Adrenal gland (tissue), 9 donors: ENCODE measurements at regions not wholly inside any gene's neighbourhood (a gene's known extent, or its start where the extent isn't known, plus 50 kb on each side); places are given as distances from the start of the nearest gene placed in this dataset.

ENCODE experiments used
- DNase-seq, 7 donors: peaks; one replicate each; pipeline ENCODE4 v3.0.0-alpha.2; 2019 to 2020
- H3K27ac ChIP-seq, 5 donors: fragments of 200-600 bp; sonication (generic) in 4 of 5; 1 replicate in 3 of 5; 2 replicates in 2 of 5; pipeline versions ENCODE4 v1.5.1 to v1.8.0; 2016 to 2020; ENCODE audit warnings: mild to moderate bottlenecking in 1 of 5
- H3K27me3 ChIP-seq: fragments of 200-600 bp; 2 replicates; pipeline ENCODE4 v1.8.0; 2021
- H3K36me3 ChIP-seq, 2 donors: fragments of 200-600 bp; replicated peaks in 1 of 2; 1 replicate in 1 of 2; 2 replicates in 1 of 2; pipeline versions ENCODE4 v1.5.1 to v1.8.0; 2018 to 2022
- H3K4me1 ChIP-seq, 2 donors: fragments of 200-600 bp; replicated peaks in 1 of 2; 1 replicate in 1 of 2; 2 replicates in 1 of 2; pipeline versions ENCODE4 v1.5.1 to v1.8.0; 2018 to 2021
- H3K4me3 ChIP-seq, 4 donors: fragments of 200-600 bp; sonication (generic) in 3 of 4; one replicate each; pipeline ENCODE4 v1.5.1; 2016 to 2018
- H3K9me3 ChIP-seq, 3 donors: fragments of 200-600 bp; sonication (generic) in 1 of 3; replicated peaks in 1 of 3; 1 replicate in 2 of 3; 2 replicates in 1 of 3; pipeline versions ENCODE4 v1.5.1 to v1.8.0; 2016 to 2021
- POLR2A ChIP-seq, 2 donors: fragments of 450-650 bp; IDR thresholded peaks; one replicate each; pipeline ENCODE4 v1.6.1; 2017; ENCODE audit warnings: antibody characterized with exemption in 2 of 2, mild to moderate bottlenecking in 2 of 2, moderate library complexity in 1 of 2
- WGBS, 4 donors: extraction: QIAGEN DNeasy Blood & Tissue Kit in 2 of 4; methylation state at CpG; one replicate each; pipeline versions ENCODE4 v1.1.5 to v1.1.7; 2013 to 2017; 5-methylcytosine and 5-hydroxymethylcytosine counted together
- intact Hi-C, 2 donors: fragments of 100-400 bp; cut with DNase I; formaldehyde crosslinking; loops; one replicate each; pipeline versions ENCODE4 v1.14.1 to v1.15.0; 2022 to 2023
- TF ChIP-seq, protein P1 (sequence below), 6 experiments: fragments of 450-650 bp in 4 of 6; fragments of 200-600 bp in 2 of 6; sonication (generic) in 1 of 6; IDR thresholded peaks; 1 replicate in 5 of 6; 2 replicates in 1 of 6; pipeline versions ENCODE4 v1.5.1 to v1.8.0; 2016 to 2021; ENCODE audit warnings: antibody characterized with exemption in 6 of 6, mild to moderate bottlenecking in 2 of 6, moderate library complexity in 1 of 6
- donor health status: healthy with polysubstance abuse.
- donor health status: Bipolar disorder and iron deficiency.
- donor health status: DM: yes; HTN: yes; CAD: no.
- donor health status: DM: no; HTN: no; CAD: no.
- donor health status: DM: no; HTN: no; CAD: no.

DNA sequence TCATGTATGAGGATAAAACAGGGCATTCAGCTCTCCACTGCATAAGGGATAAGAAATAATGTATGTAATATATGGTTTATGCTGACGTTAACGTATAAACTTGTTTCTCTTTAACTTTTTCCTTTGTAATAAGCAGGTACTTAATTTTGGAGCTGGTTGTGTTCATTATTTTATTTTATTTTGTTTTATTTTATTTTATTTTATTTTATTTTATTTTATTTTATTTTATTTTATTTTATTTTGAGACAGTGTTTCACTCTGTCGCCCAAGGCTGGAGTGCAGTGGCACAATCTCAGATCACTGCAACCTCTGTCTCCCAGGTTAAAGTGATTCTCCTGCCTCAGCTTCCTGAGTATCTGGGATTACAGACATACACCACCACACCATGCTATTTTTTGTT is 1932.6 kb upstream of the TENM3 start:
- Histone ChIP-seq H3K36me3 (no peaks in the 10 kb centered on the region), H3K9me3 (no peaks in the 10 kb centered on the region), H3K27ac (no peak overlapping the region), H3K27me3 (no peaks in the 10 kb centered on the region), H3K4me3 (no peak overlapping the region), H3K4me1 (no peaks in the 10 kb centered on the region)
- no peak for TF ChIP-seq POLR2A (IDR thresholded peaks at IDR 0.05)
- TF ChIP-seq, protein P1, sequence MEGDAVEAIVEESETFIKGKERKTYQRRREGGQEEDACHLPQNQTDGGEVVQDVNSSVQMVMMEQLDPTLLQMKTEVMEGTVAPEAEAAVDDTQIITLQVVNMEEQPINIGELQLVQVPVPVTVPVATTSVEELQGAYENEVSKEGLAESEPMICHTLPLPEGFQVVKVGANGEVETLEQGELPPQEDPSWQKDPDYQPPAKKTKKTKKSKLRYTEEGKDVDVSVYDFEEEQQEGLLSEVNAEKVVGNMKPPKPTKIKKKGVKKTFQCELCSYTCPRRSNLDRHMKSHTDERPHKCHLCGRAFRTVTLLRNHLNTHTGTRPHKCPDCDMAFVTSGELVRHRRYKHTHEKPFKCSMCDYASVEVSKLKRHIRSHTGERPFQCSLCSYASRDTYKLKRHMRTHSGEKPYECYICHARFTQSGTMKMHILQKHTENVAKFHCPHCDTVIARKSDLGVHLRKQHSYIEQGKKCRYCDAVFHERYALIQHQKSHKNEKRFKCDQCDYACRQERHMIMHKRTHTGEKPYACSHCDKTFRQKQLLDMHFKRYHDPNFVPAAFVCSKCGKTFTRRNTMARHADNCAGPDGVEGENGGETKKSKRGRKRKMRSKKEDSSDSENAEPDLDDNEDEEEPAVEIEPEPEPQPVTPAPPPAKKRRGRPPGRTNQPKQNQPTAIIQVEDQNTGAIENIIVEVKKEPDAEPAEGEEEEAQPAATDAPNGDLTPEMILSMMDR (IDR thresholded peaks at IDR 0.05): no peak
- DNase-seq: no peak
- intact Hi-C loops: no loop called here
- 95 to 98% (median 95%) methylated on average over 3 of the region's 3 CpGs for WGBS, 4 donors

DNA sequence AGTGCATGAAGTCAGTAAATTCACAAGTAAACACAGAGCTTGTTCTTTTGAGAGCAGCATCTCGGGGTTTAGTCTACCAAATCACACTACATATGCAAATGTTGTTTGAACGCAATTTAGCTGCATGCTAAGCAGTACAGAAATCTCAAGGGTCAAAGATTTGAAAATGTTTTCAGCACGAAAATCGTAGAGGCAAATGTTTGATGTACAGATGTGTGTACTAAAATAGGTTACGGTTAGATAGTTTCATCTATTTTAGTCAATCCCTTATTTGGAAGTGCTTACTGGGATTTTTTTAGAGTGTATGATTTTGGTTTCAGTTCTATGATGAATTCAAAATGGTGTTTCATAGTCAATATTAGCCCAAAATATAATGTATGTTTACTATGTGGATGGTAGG is 1928.2 kb upstream of the TENM3 start:
- Histone ChIP-seq H3K4me1 (no peaks in the 10 kb centered on the region), H3K27ac (no peak overlapping the region), H3K4me3 (no peak overlapping the region), H3K27me3 (no peaks in the 10 kb centered on the region), H3K9me3 (no peaks in the 10 kb centered on the region), H3K36me3 (no peaks in the 10 kb centered on the region)
- intact Hi-C loops: no loop called here
- DNase-seq: no peak
- TF ChIP-seq, protein P1 (IDR thresholded peaks at IDR 0.05): no peak
- no peak for TF ChIP-seq POLR2A (IDR thresholded peaks at IDR 0.05)
- WGBS, 4 donors: 70 to 91% (median 76%) methylated on average over 5 of the region's 5 CpGs

DNA sequence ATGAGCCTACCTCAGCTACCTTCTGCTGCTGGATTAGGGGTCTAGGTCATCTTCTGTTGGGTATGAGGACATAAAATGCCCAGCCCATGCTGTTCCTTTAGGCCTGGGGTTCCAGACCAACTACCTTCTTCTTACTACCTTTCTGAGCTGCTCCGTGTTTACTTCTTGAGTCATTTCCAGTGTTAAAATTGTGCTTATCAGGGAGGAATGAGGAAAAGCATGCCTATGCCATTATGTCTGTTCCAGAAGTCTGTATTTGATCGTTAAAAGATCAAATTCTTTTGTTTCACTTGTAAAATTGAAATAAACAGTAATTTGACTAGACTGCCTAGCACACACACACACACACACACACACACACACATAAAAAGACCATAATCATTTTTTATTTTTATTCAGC is 1912.7 kb upstream of the TENM3 start:
- Histone ChIP-seq H3K27ac (no peak overlapping the region), H3K27me3 (no peaks in the 10 kb centered on the region), H3K4me1 (no peaks in the 10 kb centered on the region), H3K9me3 (no peaks in the 10 kb centered on the region), H3K4me3 (no peak overlapping the region), H3K36me3 (no peaks in the 10 kb centered on the region)
- DNase-seq: no peak
- intact Hi-C loops: no loop called here
- TF ChIP-seq POLR2A (IDR thresholded peaks at IDR 0.05): no peak
- TF ChIP-seq, protein P1 (IDR thresholded peaks at IDR 0.05): no peak
- 86 to 91% (median 88%) methylated on average over 2 of the region's 2 CpGs for WGBS, 4 donors

DNA sequence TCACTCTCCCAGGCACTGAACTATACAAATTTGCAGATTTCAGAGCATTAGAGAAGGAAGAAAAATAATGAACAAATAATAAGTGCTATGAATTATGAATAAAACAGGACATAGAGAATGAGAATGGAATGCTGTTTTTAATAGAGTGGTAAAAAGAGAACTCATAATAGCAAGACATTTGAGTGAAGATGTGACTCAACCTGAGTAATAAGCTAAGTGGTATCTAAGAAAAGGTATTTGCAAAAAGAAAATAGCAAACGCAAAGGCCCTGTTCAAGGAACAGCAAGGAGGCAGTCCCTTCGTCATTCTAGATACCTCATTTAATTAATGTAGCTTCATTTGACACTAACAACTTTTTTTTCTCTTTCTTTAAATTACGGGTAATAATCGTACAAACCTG is 1910.0 kb upstream of the TENM3 start:
- no peaks in the 10 kb centered on the region for H3K4me1 ChIP-seq
- no peak for DNase-seq
- 78 to 90% (median 84%) methylated on average over 4 of the region's 4 CpGs for WGBS, 4 donors
- H3K27me3 ChIP-seq: no peaks in the 10 kb centered on the region
- no peak overlapping the region for H3K27ac ChIP-seq
- no peaks in the 10 kb centered on the region for H3K36me3 ChIP-seq
- H3K4me3 ChIP-seq: no peak overlapping the region
- intact Hi-C loops: no loop called here
- no peaks in the 10 kb centered on the region for H3K9me3 ChIP-seq
- TF ChIP-seq, protein P1 (IDR thresholded peaks at IDR 0.05): no peak
- TF ChIP-seq POLR2A (IDR thresholded peaks at IDR 0.05): no peak
